DMS 273 treated with DMSO at 0.1 percent for 48 hours (cell line): ENCODE measurements at regions not wholly inside any gene's neighbourhood (a gene's known extent, or its start where the extent isn't known, plus 50 kb on each side); places are given as distances from the start of the nearest gene placed in this dataset.

Experiments used
- DNase-seq: peaks from one replicate; lab custom pipeline; 2025; lab: John Stamatoyannopoulos, UW

DNA sequence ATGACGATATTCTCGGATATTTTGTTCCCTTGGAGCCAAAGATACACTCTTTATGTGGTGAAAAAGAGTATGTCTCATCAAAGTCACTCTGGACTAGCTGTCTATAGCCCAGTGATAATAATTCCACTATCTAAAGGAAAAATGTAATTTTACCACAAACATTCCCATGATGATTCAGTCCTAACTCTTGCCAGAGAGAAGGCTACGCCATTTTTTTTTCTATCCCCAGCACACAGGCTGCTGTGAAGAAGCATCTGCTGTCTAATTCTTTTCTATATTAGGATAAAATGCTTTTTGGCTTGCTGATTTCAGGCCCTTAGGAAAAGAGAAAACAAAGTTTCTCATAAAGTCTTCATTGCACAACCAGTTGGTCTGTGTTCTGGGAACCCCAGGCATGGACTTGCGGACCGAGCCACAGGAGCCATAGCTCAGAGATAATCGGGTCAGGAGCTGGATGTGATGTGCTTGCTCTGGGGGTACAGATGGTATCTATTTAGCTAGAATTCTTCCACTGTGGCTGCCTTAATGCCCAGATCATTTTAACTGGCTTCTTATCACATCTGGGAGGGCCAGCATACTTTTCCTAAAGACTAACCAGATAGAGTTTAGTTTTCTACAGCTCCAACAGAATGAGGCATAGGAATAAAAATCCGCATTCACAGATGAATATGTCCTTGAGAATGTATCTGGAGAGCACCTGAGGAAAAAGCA, 683.7 kb upstream of the ID4 start:
- DNase-seq = no peak

- no peak for DNase-seq
These were observed 683.2 kb upstream of the ID4 start for GRCh38 chr6:19153981-19154295.

DNA sequence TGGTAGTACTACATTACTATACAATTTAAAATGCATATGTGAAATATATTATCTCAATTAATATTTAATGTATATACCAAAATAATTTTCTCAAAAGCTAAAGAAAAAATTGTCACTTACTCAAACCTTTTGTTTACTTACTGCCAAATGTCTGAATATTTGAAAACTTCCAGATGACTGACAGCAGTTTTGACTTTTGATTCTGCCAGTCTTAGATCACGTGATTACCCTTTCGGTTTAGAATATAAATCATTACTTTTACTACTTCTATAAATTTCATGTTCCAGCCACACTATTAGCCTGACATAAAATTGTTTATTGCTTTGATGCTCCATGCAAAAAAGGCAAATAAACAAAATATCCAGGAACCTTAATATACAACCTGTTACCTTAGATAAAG, 680.7 kb upstream of the ID4 start:
- no peak for DNase-seq

GRCh38 chr6:19157486-19157885, 679.7 kb upstream of the ID4 start:
- no peak for DNase-seq

- DNase-seq = no peak
These were observed 678.6 kb upstream of the ID4 start for GRCh38 chr6:19158586-19158985.

DNA sequence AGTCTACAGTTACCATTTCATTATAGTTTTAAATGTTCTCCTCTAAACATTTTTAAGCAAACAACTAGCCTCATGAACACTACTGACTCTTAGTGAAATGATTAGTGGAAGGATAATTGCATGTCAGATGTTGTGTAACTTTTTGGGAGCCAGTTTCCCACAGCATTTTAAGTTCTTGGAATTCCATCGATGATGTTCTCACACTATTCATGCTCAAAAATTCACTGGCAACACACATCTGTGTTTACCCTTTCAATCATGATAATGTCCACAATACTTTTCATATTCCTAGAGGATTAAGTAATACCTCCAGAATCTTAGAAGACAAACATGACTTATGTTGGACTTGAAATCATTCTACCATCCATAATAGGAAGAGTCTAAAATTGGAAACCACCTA, 678.1 kb upstream of the ID4 start:
- DNase-seq = no peak

GRCh38 chr6:19159561-19159960, 677.6 kb upstream of the ID4 start:
- no peak for DNase-seq

- DNase-seq = no peak
These were observed 677.0 kb upstream of the ID4 start for GRCh38 chr6:19160081-19160730.

- no peak for DNase-seq
These were observed 669.9 kb upstream of the ID4 start for GRCh38 chr6:19167251-19167650.

- DNase-seq = no peak
These were observed 667.8 kb upstream of the ID4 start for GRCh38 chr6:19169366-19169765.

GRCh38 chr6:19175023-19175422, 662.1 kb upstream of the ID4 start:
- DNase-seq = no peak

DNA sequence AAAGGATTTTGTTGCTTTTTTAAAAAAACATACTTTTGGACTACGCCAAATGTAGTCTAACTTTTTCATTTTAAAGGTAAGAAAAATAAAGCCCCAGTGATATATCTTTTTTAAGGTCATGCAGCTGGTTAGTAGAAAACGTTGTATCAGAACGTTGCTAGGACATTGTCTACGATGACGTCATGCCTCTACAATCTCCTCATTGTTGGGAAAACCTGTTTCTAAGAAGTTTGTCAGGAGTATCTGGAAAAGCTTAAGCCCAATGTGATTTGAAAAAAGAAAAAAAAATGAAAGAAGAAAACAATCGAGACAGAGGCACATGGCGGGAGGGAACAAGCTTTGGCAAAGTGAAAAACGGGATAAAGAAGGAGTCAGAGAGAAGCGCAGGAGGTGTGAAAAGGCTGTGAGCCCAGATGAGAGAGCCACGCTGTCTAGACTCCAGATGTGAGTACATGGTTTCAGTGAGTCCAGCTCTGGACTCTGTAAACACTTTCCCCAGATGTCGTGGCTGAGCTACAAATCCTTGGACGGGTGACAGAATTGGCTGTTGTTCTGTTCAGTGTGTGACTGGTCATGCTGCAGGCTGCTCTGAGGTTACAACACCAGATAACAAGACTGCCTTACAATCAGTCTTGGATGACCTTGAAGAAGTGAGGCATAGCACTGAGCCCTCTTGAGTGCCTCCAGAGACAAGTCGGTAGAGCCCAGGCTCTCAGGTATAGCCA, 656.7 kb upstream of the ID4 start:
- DNase-seq = no peak

DNA sequence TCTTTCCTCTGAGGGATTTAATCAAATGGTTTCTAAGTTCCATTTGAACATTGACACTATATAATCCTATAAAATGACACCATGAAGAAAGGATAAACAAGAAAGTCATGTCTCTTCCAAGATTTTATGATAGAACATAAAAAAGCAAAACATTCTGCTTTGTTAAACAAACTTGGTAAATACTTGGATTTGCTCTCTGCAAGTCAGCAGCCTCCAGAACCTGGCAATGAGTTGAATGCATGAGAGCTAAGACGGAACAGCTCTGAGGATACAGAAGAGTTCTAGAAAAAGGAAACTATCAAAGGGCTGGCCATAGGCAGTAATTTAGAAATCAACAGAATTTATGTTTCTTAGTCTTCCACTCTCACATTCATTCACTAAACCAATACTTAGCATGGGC, 656.0 kb upstream of the ID4 start:
- DNase-seq = no peak

DNA sequence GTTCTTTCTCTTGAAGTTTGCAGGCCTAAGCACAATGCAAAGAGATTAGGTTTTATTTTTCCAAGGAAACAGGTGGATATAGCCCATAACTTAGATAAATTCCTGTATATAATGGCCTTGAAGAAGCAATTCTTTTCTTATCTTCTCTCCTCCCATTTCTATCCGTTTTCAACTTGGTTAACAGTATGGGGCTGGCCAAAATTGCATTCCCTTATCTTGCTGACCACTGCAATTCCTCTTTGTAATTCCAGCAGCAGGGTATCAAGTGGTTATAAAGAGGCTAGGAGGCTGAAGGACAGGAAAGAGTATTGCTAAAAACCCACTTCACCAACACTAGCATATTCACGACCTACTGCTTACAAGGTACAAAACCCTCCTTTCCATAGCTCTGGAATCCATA, 643.5 kb upstream of the ID4 start:
- DNase-seq = no peak

- no peak for DNase-seq
These were observed 632.7 kb upstream of the ID4 start for GRCh38 chr6:19204445-19204844.

DNA sequence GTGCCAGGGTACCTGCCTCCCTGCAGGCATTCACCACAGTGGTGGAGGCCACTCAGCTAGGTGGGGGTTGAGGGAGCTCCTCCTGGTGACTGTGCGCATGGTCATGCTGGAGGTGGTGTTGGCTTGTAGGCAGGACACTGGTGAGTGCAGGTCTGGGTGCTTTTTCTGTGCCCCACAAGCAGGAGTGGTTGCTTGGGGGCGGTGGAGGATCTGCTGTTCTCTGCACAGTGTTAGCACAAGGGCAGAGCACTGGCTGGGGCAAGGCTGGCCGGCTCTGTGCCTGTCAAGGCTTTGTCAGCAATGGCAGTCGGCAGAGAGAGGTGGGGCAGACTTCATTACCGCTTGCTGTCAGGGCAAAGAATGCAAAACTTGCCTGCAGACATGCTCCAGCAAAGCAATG, 632.1 kb upstream of the ID4 start:
- DNase-seq = no peak

- DNase-seq = no peak
These were observed 628.0 kb upstream of the ID4 start for GRCh38 chr6:19209202-19209601.

DNA sequence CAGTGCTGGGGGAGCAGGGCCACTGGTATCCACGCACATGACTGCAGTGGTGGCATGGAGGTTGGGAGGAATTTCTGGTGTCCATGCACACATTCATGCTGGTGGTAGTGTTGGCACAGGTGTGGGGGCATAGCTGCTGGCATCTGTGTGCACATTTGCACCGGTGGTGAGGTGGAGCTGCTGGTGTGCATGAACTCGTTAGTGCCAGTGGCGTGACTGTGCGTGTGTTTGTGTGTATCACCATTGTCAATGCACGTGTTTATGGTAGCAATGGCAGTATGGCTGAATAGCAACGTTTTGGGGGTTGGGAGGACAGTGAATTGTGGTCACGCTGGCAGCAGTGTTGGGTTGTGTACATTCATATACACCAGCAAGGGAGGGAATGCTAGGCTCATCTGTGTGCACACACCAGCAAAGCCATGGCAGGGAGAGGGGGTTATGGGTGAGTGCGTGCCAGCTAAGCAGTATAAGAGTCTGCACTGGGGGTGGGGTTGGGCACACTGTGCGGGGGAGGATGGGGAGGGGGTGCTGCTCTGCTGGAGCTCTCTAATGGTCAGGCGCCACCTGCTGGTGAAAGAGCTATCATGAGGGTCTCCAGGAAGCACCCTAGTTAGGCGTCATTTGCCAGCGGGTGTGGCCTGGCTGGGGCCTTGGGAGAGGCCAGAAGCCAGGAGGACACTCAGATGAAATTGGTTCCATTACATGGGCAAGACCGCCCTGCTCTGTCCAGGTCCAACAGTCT, 626.1 kb upstream of the ID4 start:
- DNase-seq = no peak

GRCh38 chr6:19214231-19214630, 622.9 kb upstream of the ID4 start:
- no peak for DNase-seq

DNA sequence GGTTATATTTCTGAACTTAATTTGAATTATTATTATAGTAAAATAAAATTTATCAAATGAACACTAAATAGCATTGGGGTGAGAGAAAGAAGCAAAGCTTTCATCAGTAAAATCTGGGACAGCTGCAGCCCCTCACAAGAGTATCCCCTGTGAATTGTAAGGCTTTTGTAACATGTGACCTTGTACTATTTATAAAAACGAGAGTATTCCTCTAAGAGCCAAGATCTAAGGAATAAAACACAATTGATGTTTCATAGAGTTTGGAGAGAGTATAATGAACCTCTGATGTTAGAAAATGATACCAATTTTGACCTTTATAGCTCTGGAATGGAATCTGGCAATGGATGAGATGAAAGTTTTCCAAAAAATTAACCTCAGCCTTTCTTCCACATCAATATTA, 617.2 kb upstream of the ID4 start:
- DNase-seq = no peak

- no peak for DNase-seq
These were observed 605.1 kb upstream of the ID4 start for GRCh38 chr6:19231878-19232561.

DNA sequence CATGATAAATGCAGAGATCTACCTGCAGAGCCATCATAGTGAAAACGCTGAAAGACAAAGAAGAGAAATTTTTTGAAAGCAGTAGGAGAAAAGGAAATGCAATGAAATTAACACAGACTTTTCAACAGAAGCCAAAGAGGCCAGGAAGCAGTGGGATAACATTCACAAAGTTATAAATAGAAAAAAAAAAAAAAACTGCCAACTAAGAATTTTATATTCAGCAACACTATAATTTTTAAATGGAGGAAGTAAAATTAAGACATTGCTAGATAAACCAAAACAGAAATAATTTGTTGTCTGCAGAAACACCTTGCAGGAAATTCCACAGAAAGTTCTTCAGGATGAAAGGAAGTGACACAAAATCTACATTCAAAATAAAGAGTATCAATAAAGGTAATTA, 591.5 kb upstream of the ID4 start:
- no peak for DNase-seq
